ENCODE measurements at regions not wholly inside any gene's neighbourhood (a gene's known extent, or its start where the extent isn't known, plus 50 kb on each side); places are given as distances from the start of the nearest gene placed in this dataset.
"Not testable (repeated sequence)": the region's sequence is repeated elsewhere in the genome, so short reads cannot be mapped to it uniquely, and the experiment has no call there.

- not testable (repeated sequence) for TF ChIP-seq CTCF (conservative IDR thresholded peaks at IDR 0.05; ENCODE audit: low read depth, low read length); EZH2 (IDR thresholded peaks at IDR 0.05; ENCODE audit: low read length, unreplicated experiment); EZH2phosphoT487 (IDR thresholded peaks at IDR 0.05; ENCODE audit: borderline replicate concordance, low read length)
These were observed 434.9 kb upstream of the NDST3 start for GRCh38 chr4:117599393-117599792.

Data from PC-3 (cell line).